ENCODE measurements at regions not wholly inside any gene's neighbourhood (a gene's known extent, or its start where the extent isn't known, plus 50 kb on each side); places are given as distances from the start of the nearest gene placed in this dataset.

DNA sequence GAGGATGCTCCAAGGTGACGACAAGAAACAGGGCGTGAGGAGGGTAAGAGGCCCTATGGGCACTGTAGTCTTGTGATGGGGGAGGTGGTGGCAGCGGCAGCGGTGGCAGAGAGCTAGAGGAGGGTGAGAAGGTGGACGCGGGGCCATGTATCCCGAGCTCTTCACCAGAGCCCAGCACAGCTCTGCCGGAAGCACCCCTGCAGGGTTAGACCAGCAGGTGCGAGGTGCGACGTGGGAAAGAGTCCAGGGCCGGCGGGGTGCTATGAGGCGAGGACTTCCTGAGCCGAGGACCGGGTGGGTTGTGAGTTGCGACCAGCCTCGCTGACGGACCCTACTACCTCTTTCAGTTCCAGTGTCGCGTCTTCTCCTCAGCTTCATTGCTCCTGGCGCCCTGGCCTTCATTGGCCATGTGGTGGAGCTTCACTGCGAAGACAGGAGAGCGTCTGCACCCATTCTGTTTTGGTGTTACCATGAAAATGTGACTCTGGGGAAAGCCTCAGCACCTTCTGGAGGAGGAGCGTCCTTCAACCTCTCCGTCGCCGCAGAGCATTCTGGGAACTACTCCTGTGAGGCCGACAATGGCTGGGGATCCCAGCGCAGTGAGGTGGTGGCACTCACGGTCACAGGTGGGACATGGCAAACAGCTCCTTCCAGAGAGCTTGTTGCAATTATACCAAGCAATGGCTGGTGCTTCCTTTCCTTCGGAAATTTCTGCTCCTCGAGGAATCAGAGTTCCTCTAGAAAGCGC lies 67.9 kb upstream of the KIRREL1 start (continued):
- TF ChIP-seq, protein P1, sequence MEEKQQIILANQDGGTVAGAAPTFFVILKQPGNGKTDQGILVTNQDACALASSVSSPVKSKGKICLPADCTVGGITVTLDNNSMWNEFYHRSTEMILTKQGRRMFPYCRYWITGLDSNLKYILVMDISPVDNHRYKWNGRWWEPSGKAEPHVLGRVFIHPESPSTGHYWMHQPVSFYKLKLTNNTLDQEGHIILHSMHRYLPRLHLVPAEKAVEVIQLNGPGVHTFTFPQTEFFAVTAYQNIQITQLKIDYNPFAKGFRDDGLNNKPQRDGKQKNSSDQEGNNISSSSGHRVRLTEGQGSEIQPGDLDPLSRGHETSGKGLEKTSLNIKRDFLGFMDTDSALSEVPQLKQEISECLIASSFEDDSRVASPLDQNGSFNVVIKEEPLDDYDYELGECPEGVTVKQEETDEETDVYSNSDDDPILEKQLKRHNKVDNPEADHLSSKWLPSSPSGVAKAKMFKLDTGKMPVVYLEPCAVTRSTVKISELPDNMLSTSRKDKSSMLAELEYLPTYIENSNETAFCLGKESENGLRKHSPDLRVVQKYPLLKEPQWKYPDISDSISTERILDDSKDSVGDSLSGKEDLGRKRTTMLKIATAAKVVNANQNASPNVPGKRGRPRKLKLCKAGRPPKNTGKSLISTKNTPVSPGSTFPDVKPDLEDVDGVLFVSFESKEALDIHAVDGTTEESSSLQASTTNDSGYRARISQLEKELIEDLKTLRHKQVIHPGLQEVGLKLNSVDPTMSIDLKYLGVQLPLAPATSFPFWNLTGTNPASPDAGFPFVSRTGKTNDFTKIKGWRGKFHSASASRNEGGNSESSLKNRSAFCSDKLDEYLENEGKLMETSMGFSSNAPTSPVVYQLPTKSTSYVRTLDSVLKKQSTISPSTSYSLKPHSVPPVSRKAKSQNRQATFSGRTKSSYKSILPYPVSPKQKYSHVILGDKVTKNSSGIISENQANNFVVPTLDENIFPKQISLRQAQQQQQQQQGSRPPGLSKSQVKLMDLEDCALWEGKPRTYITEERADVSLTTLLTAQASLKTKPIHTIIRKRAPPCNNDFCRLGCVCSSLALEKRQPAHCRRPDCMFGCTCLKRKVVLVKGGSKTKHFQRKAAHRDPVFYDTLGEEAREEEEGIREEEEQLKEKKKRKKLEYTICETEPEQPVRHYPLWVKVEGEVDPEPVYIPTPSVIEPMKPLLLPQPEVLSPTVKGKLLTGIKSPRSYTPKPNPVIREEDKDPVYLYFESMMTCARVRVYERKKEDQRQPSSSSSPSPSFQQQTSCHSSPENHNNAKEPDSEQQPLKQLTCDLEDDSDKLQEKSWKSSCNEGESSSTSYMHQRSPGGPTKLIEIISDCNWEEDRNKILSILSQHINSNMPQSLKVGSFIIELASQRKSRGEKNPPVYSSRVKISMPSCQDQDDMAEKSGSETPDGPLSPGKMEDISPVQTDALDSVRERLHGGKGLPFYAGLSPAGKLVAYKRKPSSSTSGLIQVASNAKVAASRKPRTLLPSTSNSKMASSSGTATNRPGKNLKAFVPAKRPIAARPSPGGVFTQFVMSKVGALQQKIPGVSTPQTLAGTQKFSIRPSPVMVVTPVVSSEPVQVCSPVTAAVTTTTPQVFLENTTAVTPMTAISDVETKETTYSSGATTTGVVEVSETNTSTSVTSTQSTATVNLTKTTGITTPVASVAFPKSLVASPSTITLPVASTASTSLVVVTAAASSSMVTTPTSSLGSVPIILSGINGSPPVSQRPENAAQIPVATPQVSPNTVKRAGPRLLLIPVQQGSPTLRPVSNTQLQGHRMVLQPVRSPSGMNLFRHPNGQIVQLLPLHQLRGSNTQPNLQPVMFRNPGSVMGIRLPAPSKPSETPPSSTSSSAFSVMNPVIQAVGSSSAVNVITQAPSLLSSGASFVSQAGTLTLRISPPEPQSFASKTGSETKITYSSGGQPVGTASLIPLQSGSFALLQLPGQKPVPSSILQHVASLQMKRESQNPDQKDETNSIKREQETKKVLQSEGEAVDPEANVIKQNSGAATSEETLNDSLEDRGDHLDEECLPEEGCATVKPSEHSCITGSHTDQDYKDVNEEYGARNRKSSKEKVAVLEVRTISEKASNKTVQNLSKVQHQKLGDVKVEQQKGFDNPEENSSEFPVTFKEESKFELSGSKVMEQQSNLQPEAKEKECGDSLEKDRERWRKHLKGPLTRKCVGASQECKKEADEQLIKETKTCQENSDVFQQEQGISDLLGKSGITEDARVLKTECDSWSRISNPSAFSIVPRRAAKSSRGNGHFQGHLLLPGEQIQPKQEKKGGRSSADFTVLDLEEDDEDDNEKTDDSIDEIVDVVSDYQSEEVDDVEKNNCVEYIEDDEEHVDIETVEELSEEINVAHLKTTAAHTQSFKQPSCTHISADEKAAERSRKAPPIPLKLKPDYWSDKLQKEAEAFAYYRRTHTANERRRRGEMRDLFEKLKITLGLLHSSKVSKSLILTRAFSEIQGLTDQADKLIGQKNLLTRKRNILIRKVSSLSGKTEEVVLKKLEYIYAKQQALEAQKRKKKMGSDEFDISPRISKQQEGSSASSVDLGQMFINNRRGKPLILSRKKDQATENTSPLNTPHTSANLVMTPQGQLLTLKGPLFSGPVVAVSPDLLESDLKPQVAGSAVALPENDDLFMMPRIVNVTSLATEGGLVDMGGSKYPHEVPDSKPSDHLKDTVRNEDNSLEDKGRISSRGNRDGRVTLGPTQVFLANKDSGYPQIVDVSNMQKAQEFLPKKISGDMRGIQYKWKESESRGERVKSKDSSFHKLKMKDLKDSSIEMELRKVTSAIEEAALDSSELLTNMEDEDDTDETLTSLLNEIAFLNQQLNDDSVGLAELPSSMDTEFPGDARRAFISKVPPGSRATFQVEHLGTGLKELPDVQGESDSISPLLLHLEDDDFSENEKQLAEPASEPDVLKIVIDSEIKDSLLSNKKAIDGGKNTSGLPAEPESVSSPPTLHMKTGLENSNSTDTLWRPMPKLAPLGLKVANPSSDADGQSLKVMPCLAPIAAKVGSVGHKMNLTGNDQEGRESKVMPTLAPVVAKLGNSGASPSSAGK (IDR thresholded peaks at IDR 0.05): peak; percentile 94
- TF ChIP-seq NFYB (IDR thresholded peaks at IDR 0.05; ENCODE audit: extremely low read depth, insufficient read length) (no peak), LCOR (CRISPR knock-in tag; IDR thresholded peaks at IDR 0.05) (peak; percentile 40; the same call in 1 of the 2 replicates), CREB1 (IDR thresholded peaks at IDR 0.05) (no peak), CREB1 (CRISPR knock-in tag; IDR thresholded peaks at IDR 0.05) (0 out of 2 replicates have a peak, but pooled peaks have one; percentile 27), CTBP1 (IDR thresholded peaks at IDR 0.05; ENCODE audit: borderline replicate concordance) (no peak), GATAD2A (IDR thresholded peaks at IDR 0.05) (no peak), RBFOX2 (IDR thresholded peaks at IDR 0.05; ENCODE audit: low read depth, low read length) (peak; percentile 47), ZNF146 (CRISPR knock-in tag; IDR thresholded peaks at IDR 0.05; ENCODE audit: unreplicated experiment) (no peak)
- TF ChIP-seq, protein P2, sequence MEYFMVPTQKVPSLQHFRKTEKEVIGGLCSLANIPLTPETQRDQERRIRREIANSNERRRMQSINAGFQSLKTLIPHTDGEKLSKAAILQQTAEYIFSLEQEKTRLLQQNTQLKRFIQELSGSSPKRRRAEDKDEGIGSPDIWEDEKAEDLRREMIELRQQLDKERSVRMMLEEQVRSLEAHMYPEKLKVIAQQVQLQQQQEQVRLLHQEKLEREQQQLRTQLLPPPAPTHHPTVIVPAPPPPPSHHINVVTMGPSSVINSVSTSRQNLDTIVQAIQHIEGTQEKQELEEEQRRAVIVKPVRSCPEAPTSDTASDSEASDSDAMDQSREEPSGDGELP (CRISPR knock-in tag; IDR thresholded peaks at IDR 0.05; ENCODE audit: borderline replicate concordance): 0 out of 2 replicates have a peak, but pooled peaks have one; percentile 11
- TF ChIP-seq, protein P3, sequence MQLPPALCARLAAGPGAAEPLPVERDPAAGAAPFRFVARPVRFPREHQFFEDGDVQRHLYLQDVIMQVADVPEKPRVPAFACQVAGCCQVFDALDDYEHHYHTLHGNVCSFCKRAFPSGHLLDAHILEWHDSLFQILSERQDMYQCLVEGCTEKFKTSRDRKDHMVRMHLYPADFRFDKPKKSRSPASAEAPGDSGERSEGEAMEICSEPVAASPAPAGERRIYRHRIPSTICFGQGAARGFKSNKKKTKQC (CRISPR knock-in tag; IDR thresholded peaks at IDR 0.05): no peak
- TF ChIP-seq, protein P4, sequence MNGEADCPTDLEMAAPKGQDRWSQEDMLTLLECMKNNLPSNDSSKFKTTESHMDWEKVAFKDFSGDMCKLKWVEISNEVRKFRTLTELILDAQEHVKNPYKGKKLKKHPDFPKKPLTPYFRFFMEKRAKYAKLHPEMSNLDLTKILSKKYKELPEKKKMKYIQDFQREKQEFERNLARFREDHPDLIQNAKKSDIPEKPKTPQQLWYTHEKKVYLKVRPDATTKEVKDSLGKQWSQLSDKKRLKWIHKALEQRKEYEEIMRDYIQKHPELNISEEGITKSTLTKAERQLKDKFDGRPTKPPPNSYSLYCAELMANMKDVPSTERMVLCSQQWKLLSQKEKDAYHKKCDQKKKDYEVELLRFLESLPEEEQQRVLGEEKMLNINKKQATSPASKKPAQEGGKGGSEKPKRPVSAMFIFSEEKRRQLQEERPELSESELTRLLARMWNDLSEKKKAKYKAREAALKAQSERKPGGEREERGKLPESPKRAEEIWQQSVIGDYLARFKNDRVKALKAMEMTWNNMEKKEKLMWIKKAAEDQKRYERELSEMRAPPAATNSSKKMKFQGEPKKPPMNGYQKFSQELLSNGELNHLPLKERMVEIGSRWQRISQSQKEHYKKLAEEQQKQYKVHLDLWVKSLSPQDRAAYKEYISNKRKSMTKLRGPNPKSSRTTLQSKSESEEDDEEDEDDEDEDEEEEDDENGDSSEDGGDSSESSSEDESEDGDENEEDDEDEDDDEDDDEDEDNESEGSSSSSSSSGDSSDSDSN (IDR thresholded peaks at IDR 0.05; ENCODE audit: borderline replicate concordance in 1 of 2, low read depth in 2 of 2, low read length in 2 of 2): no peak
